Esophagus squamous epithelium (tissue), 5 donors: ENCODE measurements at regions not wholly inside any gene's neighbourhood (a gene's known extent, or its start where the extent isn't known, plus 50 kb on each side); places are given as distances from the start of the nearest gene placed in this dataset.

Experiments used
- DNase-seq: peaks from one replicate; lab custom pipeline; 2025; lab: John Stamatoyannopoulos, UW
- H3K27ac ChIP-seq, 4 donors: fragments of 200-600 bp; sonication (generic); one replicate each; pipeline ENCODE4 v1.5.1; 2016 to 2019; ENCODE audit warnings: mild to moderate bottlenecking in 1 of 4
- H3K27me3 ChIP-seq, 4 donors: fragments of 200-600 bp; sonication (generic); 1 replicate in 3 of 4; 2 replicates in 1 of 4; pipeline versions ENCODE4 v1.5.1 to v1.6.0; 2017 to 2021; ENCODE audit warnings: antibody characterized with exemption in 1 of 4
- H3K36me3 ChIP-seq, 3 donors: fragments of 200-600 bp; sonication (generic); one replicate each; pipeline ENCODE4 v1.5.1; 2016 to 2019
- H3K4me1 ChIP-seq, 3 donors: fragments of 200-600 bp; sonication (generic); one replicate each; pipeline ENCODE4 v1.5.1; 2017 to 2019
- H3K4me3 ChIP-seq, 4 donors: fragments of 200-600 bp; sonication (generic); 1 replicate in 3 of 4; 2 replicates in 1 of 4; pipeline ENCODE4 v1.5.1; 2016 to 2019; ENCODE audit warnings: mild to moderate bottlenecking in 2 of 4, moderate library complexity in 1 of 4
- H3K9me3 ChIP-seq, 3 donors: fragments of 200-600 bp; sonication (generic); one replicate each; pipeline ENCODE4 v1.5.1; 2016 to 2019
- POLR2A ChIP-seq, 4 donors: fragments of 450-650 bp; IDR thresholded peaks; one replicate each; pipeline ENCODE4 v1.6.1; 2017; ENCODE audit warnings: antibody characterized with exemption in 4 of 4, mild to moderate bottlenecking in 4 of 4, moderate library complexity in 3 of 4
- whole genome bisulfite sequencing, 2 donors: methylation state at CpG; one replicate each; pipeline ENCODE4 v1.1.5; 2018; 5-methylcytosine and 5-hydroxymethylcytosine counted together
- intact Hi-C: fragments of 100-400 bp; cut with DNase I; formaldehyde crosslinking; loops from one replicate; pipeline ENCODE4 v1.15.0; 2022
- TF ChIP-seq, protein P1 (sequence below), 6 experiments: fragments of 450-650 bp in 4 of 6; fragments of 200-600 bp in 2 of 6; sonication (generic) in 2 of 6; IDR thresholded peaks; one replicate each; pipeline ENCODE4 v1.5.1; 2016 to 2019; ENCODE audit warnings: antibody characterized with exemption in 6 of 6, mild to moderate bottlenecking in 4 of 6, moderate library complexity in 4 of 6
- donor health status: DM: yes; HTN: yes; CAD: no.

DNA sequence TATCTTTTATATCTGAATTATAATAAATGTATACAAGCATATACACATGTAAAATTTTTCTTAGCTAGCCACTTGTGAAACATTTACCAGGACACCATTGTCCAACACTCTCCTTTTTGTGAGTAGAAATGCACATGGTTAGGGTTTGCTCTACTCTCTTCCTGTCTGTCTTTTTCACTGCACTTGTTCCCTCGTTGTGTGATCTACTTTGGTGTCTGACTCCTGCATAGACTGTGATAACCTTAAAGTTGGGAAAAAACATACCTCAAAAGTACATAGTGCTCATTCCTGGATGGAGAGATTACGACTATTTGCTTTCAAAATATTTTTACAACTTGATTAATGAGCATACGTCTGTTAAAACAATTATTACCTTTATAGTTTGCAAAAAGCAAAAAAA, 294.1 kb upstream of the FLRT2 start:
- no peak for TF ChIP-seq POLR2A (IDR thresholded peaks at IDR 0.05)
- TF ChIP-seq, protein P1, sequence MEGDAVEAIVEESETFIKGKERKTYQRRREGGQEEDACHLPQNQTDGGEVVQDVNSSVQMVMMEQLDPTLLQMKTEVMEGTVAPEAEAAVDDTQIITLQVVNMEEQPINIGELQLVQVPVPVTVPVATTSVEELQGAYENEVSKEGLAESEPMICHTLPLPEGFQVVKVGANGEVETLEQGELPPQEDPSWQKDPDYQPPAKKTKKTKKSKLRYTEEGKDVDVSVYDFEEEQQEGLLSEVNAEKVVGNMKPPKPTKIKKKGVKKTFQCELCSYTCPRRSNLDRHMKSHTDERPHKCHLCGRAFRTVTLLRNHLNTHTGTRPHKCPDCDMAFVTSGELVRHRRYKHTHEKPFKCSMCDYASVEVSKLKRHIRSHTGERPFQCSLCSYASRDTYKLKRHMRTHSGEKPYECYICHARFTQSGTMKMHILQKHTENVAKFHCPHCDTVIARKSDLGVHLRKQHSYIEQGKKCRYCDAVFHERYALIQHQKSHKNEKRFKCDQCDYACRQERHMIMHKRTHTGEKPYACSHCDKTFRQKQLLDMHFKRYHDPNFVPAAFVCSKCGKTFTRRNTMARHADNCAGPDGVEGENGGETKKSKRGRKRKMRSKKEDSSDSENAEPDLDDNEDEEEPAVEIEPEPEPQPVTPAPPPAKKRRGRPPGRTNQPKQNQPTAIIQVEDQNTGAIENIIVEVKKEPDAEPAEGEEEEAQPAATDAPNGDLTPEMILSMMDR (IDR thresholded peaks at IDR 0.05), result no peak
- intact Hi-C loops, result no loop called here
- Histone ChIP-seq H3K27ac (no peak overlapping the region), H3K36me3 (no peaks in the 10 kb centered on the region), H3K4me1 (no peaks in the 10 kb centered on the region), H3K27me3 (no peaks in the 10 kb centered on the region), H3K4me3 (no peak overlapping the region), H3K9me3 (no peaks in the 10 kb centered on the region)
- no peak for DNase-seq
- 71 to 72% methylated on average over 3 of the region's 3 CpGs for WGBS, 2 donors

DNA sequence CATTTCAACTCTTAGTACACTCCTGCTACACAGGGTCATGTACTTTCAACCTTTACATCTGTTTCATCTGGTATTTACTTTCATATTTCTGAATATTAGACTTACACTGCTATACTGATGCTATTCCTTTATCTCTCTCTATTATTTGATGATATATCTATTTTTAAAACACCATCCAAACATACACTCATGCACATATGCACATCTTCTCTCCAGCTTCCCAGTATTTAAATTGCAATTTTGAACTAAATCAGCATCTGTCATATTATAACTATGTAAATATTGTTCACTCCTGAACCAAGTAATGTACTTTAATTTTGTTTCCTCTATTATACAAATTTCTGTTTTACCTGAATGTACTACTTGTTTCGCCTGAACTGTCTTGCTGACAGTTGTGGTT, 293.6 kb upstream of the FLRT2 start:
- 53 to 85% methylated on average over 1 of the region's 1 CpG for WGBS, 2 donors

DNA sequence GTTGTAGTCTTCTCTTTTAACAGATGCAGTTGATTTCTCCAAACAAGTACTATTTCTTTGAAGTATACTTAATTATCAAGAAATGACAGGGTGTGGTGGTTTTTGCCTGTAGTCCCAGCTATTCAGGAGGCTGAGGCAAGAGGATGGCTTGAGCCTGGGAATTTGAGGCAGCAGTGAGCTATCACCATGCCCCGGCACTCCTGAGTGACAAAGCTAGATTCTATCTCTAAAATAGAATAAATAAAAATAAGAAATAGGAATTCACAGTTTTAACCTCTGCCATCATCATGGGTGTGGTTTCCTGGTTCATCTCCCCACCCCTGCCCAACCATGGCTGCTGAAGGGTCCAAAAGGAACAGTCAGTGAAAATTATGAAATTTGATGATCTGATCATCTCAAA, 290.2 kb upstream of the FLRT2 start:
- H3K27ac ChIP-seq, result no peak overlapping the region
- H3K4me1 ChIP-seq, result no peaks in the 10 kb centered on the region
- TF ChIP-seq, protein P1 (IDR thresholded peaks at IDR 0.05), result no peak
- TF ChIP-seq POLR2A (IDR thresholded peaks at IDR 0.05), result no peak
- no peaks in the 10 kb centered on the region for H3K9me3 ChIP-seq
- H3K27me3 ChIP-seq, result no peaks in the 10 kb centered on the region
- intact Hi-C loops, result no loop called here
- WGBS, 2 donors, result 100% methylated on average over 1 of the region's 1 CpG; no CpG with 5 or more reads in 1 of the 2 donors
- DNase-seq, result no peak
- no peaks in the 10 kb centered on the region for H3K36me3 ChIP-seq
- H3K4me3 ChIP-seq, result no peak overlapping the region

More for the DNA sequence above, 293.6 kb upstream of the FLRT2 start:
- Histone ChIP-seq H3K4me1 (no peaks in the 10 kb centered on the region), H3K4me3 (no peak overlapping the region), H3K27me3 (no peaks in the 10 kb centered on the region), H3K9me3 (no peaks in the 10 kb centered on the region), H3K27ac (no peak overlapping the region), H3K36me3 (no peaks in the 10 kb centered on the region)
- intact Hi-C loops, result no loop called here
- TF ChIP-seq POLR2A (IDR thresholded peaks at IDR 0.05), result no peak
- TF ChIP-seq, protein P1 (IDR thresholded peaks at IDR 0.05), result no peak
- DNase-seq, result no peak

DNA sequence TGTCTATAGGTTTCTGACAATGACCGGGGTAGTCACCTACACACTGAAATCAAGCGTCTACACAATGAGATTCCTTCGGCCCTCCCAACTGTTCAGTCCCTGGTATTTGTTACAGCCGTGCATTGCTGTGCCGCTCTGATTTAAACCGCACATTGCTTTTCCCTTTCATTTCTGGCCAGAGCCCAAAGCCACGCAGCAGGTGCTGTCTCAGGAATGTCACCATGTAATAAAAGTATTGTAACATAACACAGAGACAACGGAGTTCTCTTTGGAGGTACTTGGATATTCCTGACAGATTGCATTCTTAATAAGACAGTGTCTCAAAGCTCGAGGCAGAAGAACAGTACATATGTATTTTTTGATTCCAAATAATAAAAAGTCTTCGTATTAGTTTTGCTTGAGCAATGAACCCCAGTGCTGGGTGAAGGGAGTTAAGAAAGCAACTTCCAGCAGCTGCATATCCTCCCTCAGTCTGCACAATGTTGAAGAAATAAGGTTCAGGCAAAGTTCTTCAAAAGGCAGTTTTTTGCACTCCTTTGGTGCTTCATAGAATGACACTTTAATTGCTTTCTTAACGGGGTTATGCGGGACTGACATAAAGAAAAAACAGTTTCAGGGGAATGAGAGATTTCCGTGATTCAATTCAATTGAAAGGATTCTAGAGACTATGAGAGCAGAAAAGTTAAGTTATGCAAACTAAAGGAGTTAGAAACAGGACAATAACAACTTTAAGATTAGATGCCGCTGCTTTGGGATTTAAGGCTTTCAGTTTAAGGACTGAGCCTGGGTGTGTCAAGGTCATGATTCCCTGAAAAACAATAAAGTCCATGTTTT, 288.7 kb upstream of the FLRT2 start:
- 82% methylated on average over 14 of the region's 14 CpGs for WGBS, 2 donors
- intact Hi-C loops, result no loop called here
- no peaks in the 10 kb centered on the region for H3K4me1 ChIP-seq
- no peaks in the 10 kb centered on the region for H3K9me3 ChIP-seq
- no peak overlapping the region for H3K4me3 ChIP-seq
- H3K36me3 ChIP-seq, result no peaks in the 10 kb centered on the region
- no peak for DNase-seq
- no peak overlapping the region for H3K27ac ChIP-seq
- no peaks in the 10 kb centered on the region for H3K27me3 ChIP-seq
- no peak for TF ChIP-seq POLR2A (IDR thresholded peaks at IDR 0.05)
- TF ChIP-seq, protein P1 (IDR thresholded peaks at IDR 0.05), result no peak

DNA sequence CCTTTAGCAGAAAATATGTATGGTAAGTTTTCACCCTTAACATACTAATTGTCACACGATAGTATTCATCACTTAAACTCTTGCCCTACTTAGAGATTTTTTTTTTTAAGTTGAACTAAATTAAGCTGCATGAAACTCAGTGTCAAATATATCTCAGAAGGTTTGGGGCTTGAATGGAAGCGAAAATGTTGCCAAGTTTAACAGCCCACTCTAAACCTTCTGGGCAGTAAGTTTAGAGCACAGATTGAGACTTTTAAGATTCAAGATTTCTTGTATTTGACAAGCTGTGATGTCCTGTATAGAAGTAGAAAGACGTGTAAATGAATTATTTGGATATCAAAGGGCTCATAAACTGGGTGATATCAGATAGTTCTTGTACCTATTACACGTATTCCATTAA, 287.3 kb upstream of the FLRT2 start:
- H3K36me3 ChIP-seq, result no peaks in the 10 kb centered on the region
- no peaks in the 10 kb centered on the region for H3K4me1 ChIP-seq
- no peaks in the 10 kb centered on the region for H3K27me3 ChIP-seq
- intact Hi-C loops, result no loop called here
- no peak for DNase-seq
- no peak overlapping the region for H3K4me3 ChIP-seq
- no peak overlapping the region for H3K27ac ChIP-seq
- TF ChIP-seq, protein P1 (IDR thresholded peaks at IDR 0.05), result no peak
- TF ChIP-seq POLR2A (IDR thresholded peaks at IDR 0.05), result no peak
- H3K9me3 ChIP-seq, result no peaks in the 10 kb centered on the region
- 69 to 79% methylated on average over 4 of the region's 4 CpGs for WGBS, 2 donors
